Heart right ventricle (tissue), 16 donors: ENCODE measurements at regions not wholly inside any gene's neighbourhood (a gene's known extent, or its start where the extent isn't known, plus 50 kb on each side); places are given as distances from the start of the nearest gene placed in this dataset.
A peak's percentile ranks its signal among the peaks of the same experiment; 100 is the strongest.

ENCODE experiments used
- ATAC-seq, 8 donors: fragments of 200-7000 bp; cut with Tn5 transposase; one replicate each; pipeline ENCODE4 v1.9.1; 2020; ENCODE audit warnings: mild to moderate bottlenecking in 8 of 8, moderate library complexity in 8 of 8, moderate number of reproducible peaks in 1 of 8
- DNase-seq, 2 donors: peaks; one replicate each; pipeline ENCODE4 v3.0.0-alpha.2; 2020
- H3K27ac ChIP-seq, 10 donors: fragments of 200-600 bp; sonication (generic) in 2 of 10; one replicate each; pipeline versions ENCODE4 v1.5.0 to v1.8.0; 2020 to 2022; ENCODE audit warnings: mild to moderate bottlenecking in 3 of 10
- H3K27me3 ChIP-seq, 7 donors: fragments of 200-600 bp; one replicate each; pipeline ENCODE4 v1.8.0; 2021 to 2022; ENCODE audit warnings: mild to moderate bottlenecking in 2 of 7
- H3K36me3 ChIP-seq, 9 donors: fragments of 200-600 bp; sonication (generic) in 1 of 9; one replicate each; pipeline versions ENCODE4 v1.5.0 to v1.8.0; 2020 to 2022; ENCODE audit warnings: mild to moderate bottlenecking in 2 of 9
- H3K4me1 ChIP-seq, 9 donors: fragments of 200-600 bp; sonication (generic) in 1 of 9; one replicate each; pipeline versions ENCODE4 v1.5.0 to v1.8.0; 2020 to 2022; ENCODE audit warnings: mild to moderate bottlenecking in 4 of 9
- H3K4me3 ChIP-seq, 10 donors: fragments of 200-600 bp; sonication (generic) in 2 of 10; one replicate each; pipeline versions ENCODE4 v1.5.0 to v1.8.0; 2020 to 2022; ENCODE audit warnings: mild to moderate bottlenecking in 7 of 10, moderate library complexity in 2 of 10
- H3K9me3 ChIP-seq, 11 donors: fragments of 200-600 bp in 10 of 11; sonication (generic) in 2 of 11; one replicate each; pipeline versions ENCODE4 v1.5.0 to v1.8.0; 2013 to 2022; ENCODE audit warnings: mild to moderate bottlenecking in 2 of 11, control low read depth in 1 of 11, moderate library complexity in 1 of 11
- WGBS, 2 donors: extraction: QIAGEN DNeasy Blood & Tissue Kit; methylation state at CpG; one replicate each; pipeline ENCODE4 v1.1.7; 2013; ENCODE audit warnings: inconsistent platforms in 1 of 2; 5-methylcytosine and 5-hydroxymethylcytosine counted together
- intact Hi-C, 10 donors: fragments of 100-400 bp; cut with DNase I; formaldehyde crosslinking; loops; one replicate each; pipeline versions ENCODE4 v1.11.1 to v1.14.2; 2022
- TF ChIP-seq, protein P1 (sequence below), 9 donors: fragments of 200-600 bp; sonication (generic) in 2 of 9; IDR thresholded peaks; one replicate each; pipeline versions ENCODE4 v1.5.0 to v1.8.0; 2021 to 2022; ENCODE audit warnings: antibody characterized with exemption in 9 of 9, mild to moderate bottlenecking in 5 of 9, moderate library complexity in 1 of 9
- donor health status: Arrhythmogenic right ventricular cardiomyopathy.
- donor health status: ischemic (EF 13 %, LVEDD 7.1; RV severe dilation, severe dysfunction).
- donor health status: healthy with polysubstance abuse.
- donor health status: DM: no; HTN: yes; CAD: no.
- donor health status: DM: no; HTN: no; CAD: no.
- donor health status: ischemic (EF 25% LVEDD 6.9; RV normal size, moderate dysfunction).
- donor health status: ischemic (EF 25% LVEDD 5.7; RV mildly dilated, moderate dysfunction).
- donor health status: healthy.
- donor health status: DM: yes; HTN: yes; CAD: no.
- donor health status: Ischemic cardiomyopathy.
- donor health status: ischemic (EF 35%, LVEDD 5.7; RV mildly dilated, moderate dysfunction).
- donor health status: nonischemic (EF 11% LVEDD 7.7; RV severe dilation, severe dysfunction).
- donor health status: DM: yes; HTN: yes; CAD: no.
- donor health status: PGD.
- donor health status: ischemic (EF 29% LVEDD 5.4; RV normal size, mild dysfunction).
- donor health status: nonischemic (EF 23%, LVEDD 6.1; RV moderate dilation, normal function).

- intact Hi-C loops = no loop called here
- WGBS, 2 donors = 88% methylated on average over 4 of the region's 4 CpGs
- Histone ChIP-seq H3K9me3 (peaks cover 0 to 11% (median 0%) of the 10 kb centered on the region in 11 donors), H3K4me3 (no peak overlapping the region), H3K4me1 (peaks cover 0 to 22% (median 10%) of the 10 kb centered on the region in 9 donors), H3K36me3 (no peaks in the 10 kb centered on the region), H3K27ac (no peak overlapping the region), H3K27me3 (peaks cover 0 to 4% (median 0%) of the 10 kb centered on the region in 7 donors)
- DNase-seq = no peak
- no peak for ATAC-seq
- TF ChIP-seq, protein P1, sequence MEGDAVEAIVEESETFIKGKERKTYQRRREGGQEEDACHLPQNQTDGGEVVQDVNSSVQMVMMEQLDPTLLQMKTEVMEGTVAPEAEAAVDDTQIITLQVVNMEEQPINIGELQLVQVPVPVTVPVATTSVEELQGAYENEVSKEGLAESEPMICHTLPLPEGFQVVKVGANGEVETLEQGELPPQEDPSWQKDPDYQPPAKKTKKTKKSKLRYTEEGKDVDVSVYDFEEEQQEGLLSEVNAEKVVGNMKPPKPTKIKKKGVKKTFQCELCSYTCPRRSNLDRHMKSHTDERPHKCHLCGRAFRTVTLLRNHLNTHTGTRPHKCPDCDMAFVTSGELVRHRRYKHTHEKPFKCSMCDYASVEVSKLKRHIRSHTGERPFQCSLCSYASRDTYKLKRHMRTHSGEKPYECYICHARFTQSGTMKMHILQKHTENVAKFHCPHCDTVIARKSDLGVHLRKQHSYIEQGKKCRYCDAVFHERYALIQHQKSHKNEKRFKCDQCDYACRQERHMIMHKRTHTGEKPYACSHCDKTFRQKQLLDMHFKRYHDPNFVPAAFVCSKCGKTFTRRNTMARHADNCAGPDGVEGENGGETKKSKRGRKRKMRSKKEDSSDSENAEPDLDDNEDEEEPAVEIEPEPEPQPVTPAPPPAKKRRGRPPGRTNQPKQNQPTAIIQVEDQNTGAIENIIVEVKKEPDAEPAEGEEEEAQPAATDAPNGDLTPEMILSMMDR (IDR thresholded peaks at IDR 0.05) = no peak
These were observed 293.5 kb downstream of the MN1 start for GRCh38 chr22:27507935-27508526.

- no peak for ATAC-seq
- peaks cover 0 to 23% (median 10%) of the 10 kb centered on the region in 9 donors for H3K4me1 ChIP-seq
- peaks cover 0 to 22% (median 0%) of the 10 kb centered on the region in 11 donors for H3K9me3 ChIP-seq
- TF ChIP-seq, protein P1 (IDR thresholded peaks at IDR 0.05) = no peak
- peaks cover 0 to 4% (median 0%) of the 10 kb centered on the region in 7 donors for H3K27me3 ChIP-seq
- intact Hi-C loops = no loop called here
- no peak overlapping the region for H3K27ac ChIP-seq
- no peak overlapping the region for H3K4me3 ChIP-seq
- WGBS, 2 donors = 75 to 76% methylated on average over 3 of the region's 3 CpGs
- DNase-seq = no peak
- no peaks in the 10 kb centered on the region for H3K36me3 ChIP-seq
These were observed 292.2 kb downstream of the MN1 start for GRCh38 chr22:27509132-27509920.

DNA sequence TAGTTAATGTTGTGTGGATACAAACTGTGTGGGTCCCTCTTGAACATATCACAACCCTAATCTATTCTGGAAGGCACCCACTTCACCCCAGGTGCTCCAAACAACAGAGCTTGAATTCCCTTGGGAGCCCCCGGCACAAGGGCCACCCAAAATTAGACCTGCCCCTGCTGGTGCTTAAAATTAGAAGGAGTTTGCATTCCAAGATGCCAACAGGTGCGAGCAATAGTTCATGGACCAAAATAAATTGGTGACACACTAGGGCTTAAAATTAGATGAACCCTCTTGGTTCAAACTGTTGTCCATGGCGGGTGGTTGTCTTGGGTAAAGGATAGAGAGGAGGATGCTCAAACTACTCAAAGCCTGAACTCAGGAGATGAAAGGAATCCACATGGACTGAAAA, 291.5 kb downstream of the MN1 start:
- DNase-seq (no peak), ATAC-seq (no peak)
- WGBS, 2 donors = 58 to 60% methylated on average over 3 of the region's 3 CpGs
- intact Hi-C loops = loop anchor here in 2 of 10 donors (10.0 kb wide), 3 partner anchors 265 to 295 kb away; partner anchors contain the start of gene MN1 (in 1 of the 2)
- Histone ChIP-seq H3K9me3 (peaks cover 0 to 24% (median 0%) of the 10 kb centered on the region in 11 donors), H3K27me3 (peaks cover 0 to 4% (median 0%) of the 10 kb centered on the region in 7 donors), H3K27ac (no peak overlapping the region), H3K4me1 (peaks cover 0 to 24% (median 10%) of the 10 kb centered on the region in 9 donors), H3K4me3 (no peak overlapping the region), H3K36me3 (no peaks in the 10 kb centered on the region)
- TF ChIP-seq, protein P1 (IDR thresholded peaks at IDR 0.05) = no peak

DNA sequence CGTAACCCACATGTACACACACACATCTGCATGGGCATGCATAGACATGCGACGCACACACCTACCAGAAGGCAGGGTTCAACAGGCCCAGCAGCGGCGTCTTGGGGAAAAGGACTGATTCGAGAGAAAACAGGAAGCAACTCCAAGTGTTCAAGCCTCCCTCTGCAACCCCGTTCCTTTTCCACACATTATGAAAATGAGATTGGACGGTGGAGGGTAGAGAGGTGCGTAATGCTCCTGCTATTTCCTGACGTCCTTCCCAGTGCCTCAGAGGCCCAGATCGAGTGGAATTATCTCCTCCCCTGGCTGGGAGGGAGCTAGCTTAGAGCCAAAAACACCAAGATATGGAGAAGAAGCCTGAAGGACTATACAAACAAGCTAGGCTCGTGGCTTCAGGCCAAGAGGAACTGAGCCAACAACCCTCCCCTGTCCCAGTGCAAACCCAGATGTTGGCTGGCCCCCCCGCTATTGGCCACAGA, 289.2 kb downstream of the MN1 start:
- Histone ChIP-seq H3K9me3 (peaks cover 0 to 24% (median 0%) of the 10 kb centered on the region in 11 donors), H3K27me3 (no peaks in the 10 kb centered on the region), H3K27ac (peak overlapping the region in 9 of 10 donors; percentile 9 to 81 (median 54)), H3K4me3 (no peak overlapping the region), H3K36me3 (no peaks in the 10 kb centered on the region), H3K4me1 (peaks cover 0 to 24% (median 10%) of the 10 kb centered on the region in 9 donors)
- ATAC-seq = peak; percentile 84 to 90 (median 87)
- DNase-seq = peak; percentile 84 to 90
- TF ChIP-seq, protein P1 (IDR thresholded peaks at IDR 0.05) = no peak
- intact Hi-C loops = loop anchor here in 2 of 10 donors (10.0 kb wide), 3 partner anchors 268 to 298 kb away; partner anchors contain the start of gene MN1 (in 1 of the 2)
- WGBS, 2 donors = 31 to 40% methylated on average over 13 of the region's 13 CpGs
